ENCODE measurements at regions not wholly inside any gene's neighbourhood (a gene's known extent, or its start where the extent isn't known, plus 50 kb on each side); places are given as distances from the start of the nearest gene placed in this dataset.
A peak's percentile ranks its signal among the peaks of the same experiment; 100 is the strongest.

- DNase-seq (ENCODE audit: low read depth, low spot score): no peak
Observed at GRCh38 chr11:129278586-129279319, 86.6 kb upstream of the ARHGAP32 start.

GRCh38 chr11:129277198-129277843, 85.2 kb upstream of the ARHGAP32 start:
- TF ChIP-seq CTCF (IDR thresholded peaks at IDR 0.05; ENCODE audit: low read depth, low read length): no peak
- H3K4me3 ChIP-seq (ENCODE audit: low read depth, low read length): no peak overlapping the region
- H3K27me3 ChIP-seq (ENCODE audit: control insufficient read depth, insufficient read depth, low read length): no peaks in the 10 kb centered on the region
- H3K9me3 ChIP-seq (ENCODE audit: control insufficient read depth, insufficient read depth, low read length): no peaks in the 10 kb centered on the region
- ChIA-PET CTCF (no interaction called here), POLR2A (no interaction called here)
- DNase-seq (ENCODE audit: low read depth, low spot score): no peak
- H3K27ac ChIP-seq (ENCODE audit: low read depth, low read length): no peak overlapping the region

More at GRCh38 chr11:129278586-129279319, 86.6 kb upstream of the ARHGAP32 start:
- ChIA-PET POLR2A (no interaction called here), CTCF (no interaction called here)
- H3K9me3 ChIP-seq (ENCODE audit: control insufficient read depth, insufficient read depth, low read length): no peaks in the 10 kb centered on the region
- H3K27me3 ChIP-seq (ENCODE audit: control insufficient read depth, insufficient read depth, low read length): no peaks in the 10 kb centered on the region
- no peak for TF ChIP-seq CTCF (IDR thresholded peaks at IDR 0.05; ENCODE audit: low read depth, low read length)
- H3K4me3 ChIP-seq (ENCODE audit: low read depth, low read length): peak overlapping the region; percentile 73
- no peak overlapping the region for H3K27ac ChIP-seq (ENCODE audit: low read depth, low read length)

- H3K27ac ChIP-seq (ENCODE audit: low read depth, low read length): no peak overlapping the region
- H3K4me3 ChIP-seq (ENCODE audit: low read depth, low read length): no peak overlapping the region
- H3K9me3 ChIP-seq (ENCODE audit: control insufficient read depth, insufficient read depth, low read length): no peaks in the 10 kb centered on the region
- ChIA-PET POLR2A (no interaction called here), CTCF (interaction anchor here (1.0 to 1.5 kb wide), 2 partner anchors 56 to 157 kb away, joined by 4 read pairs; no protein-coding TSS in a partner anchor)
- no peak for DNase-seq (ENCODE audit: low read depth, low spot score)
- H3K27me3 ChIP-seq (ENCODE audit: control insufficient read depth, insufficient read depth, low read length): no peaks in the 10 kb centered on the region
- no peak for TF ChIP-seq CTCF (IDR thresholded peaks at IDR 0.05; ENCODE audit: low read depth, low read length)
Observed at GRCh38 chr11:129275828-129276227, 83.7 kb upstream of the ARHGAP32 start.

GRCh38 chr11:129273944-129274711, 82.0 kb upstream of the ARHGAP32 start:
- ChIA-PET POLR2A (no interaction called here), CTCF (no interaction called here)
- Histone ChIP-seq H3K9me3 (ENCODE audit: control insufficient read depth, insufficient read depth, low read length) (no peaks in the 10 kb centered on the region), H3K4me3 (ENCODE audit: low read depth, low read length) (no peak overlapping the region), H3K27ac (ENCODE audit: low read depth, low read length) (no peak overlapping the region), H3K27me3 (ENCODE audit: control insufficient read depth, insufficient read depth, low read length) (no peaks in the 10 kb centered on the region)
- no peak for TF ChIP-seq CTCF (IDR thresholded peaks at IDR 0.05; ENCODE audit: low read depth, low read length)
- no peak for DNase-seq (ENCODE audit: low read depth, low spot score)

GRCh38 chr11:129273322-129273721, 81.2 kb upstream of the ARHGAP32 start:
- POLR2A ChIA-PET: no interaction called here

More at GRCh38 chr11:129273322-129273721, 81.2 kb upstream of the ARHGAP32 start:
- DNase-seq (ENCODE audit: low read depth, low spot score): no peak
- H3K9me3 ChIP-seq (ENCODE audit: control insufficient read depth, insufficient read depth, low read length): no peaks in the 10 kb centered on the region
- no peak for TF ChIP-seq CTCF (IDR thresholded peaks at IDR 0.05; ENCODE audit: low read depth, low read length)
- H3K27ac ChIP-seq (ENCODE audit: low read depth, low read length): no peak overlapping the region
- H3K27me3 ChIP-seq (ENCODE audit: control insufficient read depth, insufficient read depth, low read length): no peaks in the 10 kb centered on the region
- no peak overlapping the region for H3K4me3 ChIP-seq (ENCODE audit: low read depth, low read length)
- CTCF ChIA-PET: no interaction called here
